HG03442 (cell line): ENCODE measurements at regions not wholly inside any gene's neighbourhood (a gene's known extent, or its start where the extent isn't known, plus 50 kb on each side); places are given as distances from the start of the nearest gene placed in this dataset.

Experiments
- ATAC-seq: cut with Tn5 transposase; IDR thresholded peaks from one replicate; pipeline ENCODE4 v1.9.1; 2021; ENCODE audit warnings: mild to moderate bottlenecking, moderate library complexity; ENCODE audit not compliant: unreplicated experiment

DNA sequence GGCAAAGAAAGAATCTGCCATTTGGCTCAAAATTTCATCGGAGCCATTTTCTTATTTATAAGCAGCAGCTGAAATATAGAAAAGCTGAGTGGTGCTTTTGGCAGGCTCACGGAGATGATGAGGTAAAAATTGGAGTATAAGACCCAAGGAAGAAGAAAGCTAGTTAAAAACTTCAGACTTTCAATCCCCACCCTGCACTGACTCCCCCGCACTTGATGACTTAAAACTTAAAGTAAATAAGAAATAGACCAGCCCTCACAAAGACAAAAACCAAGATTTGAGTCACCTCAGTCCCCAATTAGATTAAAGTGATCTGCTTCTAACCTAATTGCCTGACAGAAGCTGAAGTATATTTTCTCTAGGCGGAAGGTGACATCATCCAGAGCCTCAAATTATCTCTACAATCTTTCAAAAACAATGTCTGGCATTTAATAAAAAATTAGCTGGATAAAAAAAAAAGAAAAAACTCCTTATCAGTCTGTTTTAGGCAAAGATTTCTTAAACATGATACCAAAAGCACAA is 124.0 kb upstream of the PJA2 start:
- ATAC-seq, result no peak

DNA sequence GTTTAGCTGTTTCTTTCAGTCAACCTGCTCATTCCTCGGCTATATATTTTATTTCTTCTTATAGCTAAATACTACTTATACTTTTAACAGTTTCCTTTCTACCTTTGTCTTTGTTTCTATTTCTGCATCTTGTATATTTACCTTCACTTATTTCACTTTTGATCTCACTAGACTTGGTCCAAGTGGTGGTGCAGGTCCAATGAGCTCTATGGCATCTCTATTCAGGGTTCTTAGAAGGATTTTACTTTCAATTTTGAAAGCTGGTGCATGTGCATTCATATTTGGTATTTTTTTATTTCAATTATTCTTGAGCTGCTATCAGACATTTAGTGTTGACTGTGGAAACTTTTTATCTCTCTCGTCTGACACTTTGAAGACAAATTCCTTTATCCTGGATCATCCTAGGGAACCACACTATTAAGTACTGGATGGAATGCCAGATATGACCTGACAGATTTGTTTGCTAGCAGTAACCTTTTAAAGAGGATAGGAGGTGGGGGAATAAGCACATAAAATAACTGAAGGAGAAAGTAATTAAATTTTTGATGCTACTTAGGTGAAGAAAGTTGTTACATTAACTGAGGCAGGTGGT is 123.1 kb upstream of the PJA2 start:
- no peak for ATAC-seq

DNA sequence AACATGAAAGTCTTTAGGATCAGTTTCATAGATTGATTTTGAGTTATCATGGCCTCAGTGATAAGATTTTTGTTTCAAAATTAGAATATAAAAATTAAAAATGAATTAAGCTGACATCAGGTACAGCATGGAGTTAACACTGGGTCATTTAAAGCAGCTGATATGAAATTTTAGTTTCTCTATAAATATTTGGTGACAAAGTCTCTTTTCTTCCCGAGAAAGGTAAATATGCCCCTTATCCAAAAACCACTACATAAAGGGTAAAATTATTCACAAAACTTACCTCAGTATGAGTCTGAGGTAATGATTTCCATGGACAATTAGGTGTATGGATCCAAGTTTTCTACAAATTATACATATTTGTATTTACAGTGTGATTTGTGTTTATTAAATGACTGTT is 121.5 kb upstream of the PJA2 start:
- no peak for ATAC-seq

DNA sequence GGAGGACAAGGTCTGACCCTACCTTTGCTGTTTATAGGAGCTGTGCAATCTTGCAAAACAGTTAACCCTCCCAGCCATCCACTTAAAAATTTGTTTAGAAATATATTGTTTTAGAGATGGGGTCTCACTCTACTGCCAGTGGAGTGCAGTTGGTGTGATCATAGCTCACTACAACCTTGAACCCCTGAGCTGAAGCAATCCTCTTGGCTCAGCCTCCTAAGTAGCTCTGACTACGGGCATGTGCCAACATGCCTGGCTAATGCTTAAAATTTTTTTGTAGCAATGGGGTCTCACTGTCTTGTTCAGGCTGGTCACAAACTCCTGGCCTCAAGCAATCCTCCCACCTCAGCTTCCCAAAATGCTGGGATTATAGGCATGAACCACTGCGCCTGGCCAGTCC is 120.2 kb upstream of the PJA2 start:
- no peak for ATAC-seq

DNA sequence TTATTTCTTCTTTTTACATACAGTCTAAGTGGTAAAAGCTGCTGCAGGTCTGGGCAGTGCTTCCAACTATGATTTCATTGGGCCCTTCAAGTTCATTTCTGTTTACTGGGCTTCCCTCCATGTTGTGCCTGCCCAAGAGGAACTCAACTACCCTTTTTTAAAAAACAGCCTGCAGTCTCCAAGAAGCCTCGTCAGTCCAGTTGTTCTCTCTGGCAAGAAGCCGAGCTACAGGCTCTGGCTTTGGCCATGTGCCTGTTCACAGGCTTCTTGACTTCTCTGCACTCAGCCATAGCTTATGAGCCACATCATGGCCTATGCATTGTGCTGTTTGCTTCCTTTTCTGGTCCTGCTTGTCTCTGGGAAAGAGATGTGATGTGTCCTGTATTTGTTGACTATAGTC is 119.7 kb upstream of the PJA2 start:
- ATAC-seq, result no peak

DNA sequence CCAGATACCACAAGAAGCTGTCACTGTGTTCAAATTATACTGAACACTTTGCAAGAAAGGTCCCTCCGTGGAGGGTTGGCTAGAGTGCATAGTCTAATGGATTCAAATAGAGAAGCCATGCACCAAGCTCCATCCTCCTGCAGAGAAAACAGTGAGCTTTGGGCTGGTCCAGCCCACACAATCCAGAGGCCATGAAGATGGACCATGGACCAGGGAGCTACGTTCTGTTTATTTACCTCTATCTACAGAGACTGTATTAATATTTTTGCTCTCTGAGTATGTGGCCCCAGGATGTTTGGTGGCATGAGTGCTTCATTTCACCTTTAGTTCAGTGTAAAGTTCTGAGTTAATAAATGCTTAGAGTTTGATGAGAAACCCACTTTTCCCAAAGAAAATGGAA is 114.8 kb upstream of the PJA2 start:
- no peak for ATAC-seq

DNA sequence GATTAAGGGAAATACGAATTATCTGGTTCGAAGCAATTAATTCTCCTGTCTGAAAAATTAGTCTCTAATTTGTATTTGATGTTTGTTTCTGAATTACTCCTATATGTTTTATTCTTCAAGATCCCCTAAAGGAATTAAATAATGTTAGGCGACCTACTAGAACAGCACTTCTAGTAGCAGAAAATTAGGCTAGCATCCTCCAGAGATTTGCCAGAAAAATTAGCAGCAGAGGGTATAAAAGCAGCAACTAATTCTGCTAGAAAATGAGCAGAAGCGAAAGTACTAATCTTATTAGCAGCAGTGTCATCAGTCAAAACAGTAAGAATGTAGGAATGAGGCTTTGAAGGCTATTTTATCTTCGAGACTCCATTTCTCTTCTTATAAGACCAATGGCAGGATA is 114.3 kb upstream of the PJA2 start:
- ATAC-seq, result no peak

DNA sequence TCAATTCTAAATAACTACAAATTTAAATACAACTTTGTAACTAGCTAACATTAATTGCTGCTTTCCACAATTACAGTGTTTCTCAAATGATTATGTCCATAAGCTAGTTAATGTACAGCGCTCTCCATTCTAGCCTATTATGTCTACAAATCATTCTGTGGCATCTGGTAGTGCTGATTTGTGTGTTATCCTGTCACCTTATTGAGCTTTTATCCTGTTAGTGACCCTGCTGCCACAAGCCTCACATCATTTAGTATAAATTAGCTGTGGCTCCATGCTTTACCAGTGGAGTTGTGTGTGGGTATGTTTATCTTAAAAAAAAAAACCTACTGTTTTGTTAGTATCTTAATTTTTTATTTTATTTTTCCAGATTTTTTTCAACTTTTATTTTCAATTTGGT is 112.6 kb upstream of the PJA2 start:
- no peak for ATAC-seq

DNA sequence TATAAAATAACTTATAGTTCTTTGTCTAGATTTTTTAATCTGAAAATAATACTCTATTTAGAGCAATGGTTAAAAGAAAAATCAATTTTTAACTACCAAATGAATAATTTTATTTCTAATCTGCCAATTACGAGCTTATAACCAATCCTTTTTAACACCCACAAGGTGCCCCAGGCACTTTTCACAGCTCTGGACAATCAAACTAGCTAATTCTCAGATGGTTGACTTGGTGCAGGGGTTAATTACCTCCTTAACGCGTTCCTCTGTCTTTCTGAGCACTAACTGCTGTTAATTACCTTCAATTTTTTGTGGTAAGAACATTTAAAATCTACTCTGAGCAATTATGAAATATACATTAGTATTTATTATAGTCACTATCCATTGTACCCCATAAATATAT is 109.6 kb upstream of the PJA2 start:
- ATAC-seq, result no peak

DNA sequence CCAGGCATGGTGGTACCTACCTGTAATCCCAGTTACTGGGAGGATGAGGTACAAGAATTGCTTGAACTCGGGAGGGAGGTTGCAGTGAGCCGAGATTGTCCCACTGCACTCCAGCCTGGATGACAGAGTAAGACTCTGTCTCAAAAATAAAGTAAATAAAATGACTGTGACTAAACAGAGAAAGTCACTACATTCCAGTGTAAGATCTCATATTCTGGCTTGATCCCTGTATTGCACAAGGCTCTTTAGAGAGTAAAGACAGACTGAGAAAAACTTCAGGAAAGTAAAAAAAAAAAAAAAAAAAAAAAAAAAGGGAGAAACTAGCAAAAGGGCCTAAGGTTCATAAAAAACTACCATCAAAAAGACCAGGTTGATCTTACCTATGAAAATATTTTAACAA is 106.6 kb upstream of the PJA2 start:
- ATAC-seq, result no peak

DNA sequence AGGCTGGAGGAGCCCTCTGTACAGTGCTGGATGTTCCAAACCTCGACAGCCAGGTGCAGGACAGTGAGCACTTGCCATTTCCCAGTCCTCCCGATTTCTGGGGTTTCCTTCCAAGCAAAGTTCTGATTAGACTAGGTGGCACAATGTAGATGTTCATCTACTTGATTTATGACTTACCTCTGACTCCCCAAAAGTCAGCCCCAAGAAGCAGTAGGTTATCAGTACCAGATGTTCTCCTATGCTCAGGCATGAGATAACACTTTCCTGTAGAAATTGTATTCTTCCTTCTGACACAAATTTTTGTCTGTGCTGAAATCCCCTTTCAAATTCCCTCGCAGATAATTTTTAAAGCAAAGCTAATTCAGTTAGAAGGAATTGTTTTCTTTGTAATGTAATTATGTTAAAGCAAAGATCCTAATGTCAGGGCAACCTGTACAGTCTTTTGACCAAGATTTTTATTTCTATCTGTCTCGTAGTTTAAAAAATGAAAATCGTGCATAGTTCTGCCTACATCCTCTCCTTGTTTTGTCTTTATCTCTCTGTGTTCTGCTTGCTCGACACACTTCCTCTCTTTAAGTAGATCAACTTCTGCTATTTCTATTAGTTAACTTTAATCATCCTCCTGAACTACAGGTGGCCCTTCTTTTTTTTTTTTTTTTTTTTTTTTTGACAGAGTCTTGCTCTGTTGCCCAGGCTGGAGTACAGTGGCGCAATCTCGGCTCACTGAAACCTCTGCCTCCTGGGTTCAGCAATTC is 102.4 kb upstream of the PJA2 start:
- ATAC-seq, result no peak

DNA sequence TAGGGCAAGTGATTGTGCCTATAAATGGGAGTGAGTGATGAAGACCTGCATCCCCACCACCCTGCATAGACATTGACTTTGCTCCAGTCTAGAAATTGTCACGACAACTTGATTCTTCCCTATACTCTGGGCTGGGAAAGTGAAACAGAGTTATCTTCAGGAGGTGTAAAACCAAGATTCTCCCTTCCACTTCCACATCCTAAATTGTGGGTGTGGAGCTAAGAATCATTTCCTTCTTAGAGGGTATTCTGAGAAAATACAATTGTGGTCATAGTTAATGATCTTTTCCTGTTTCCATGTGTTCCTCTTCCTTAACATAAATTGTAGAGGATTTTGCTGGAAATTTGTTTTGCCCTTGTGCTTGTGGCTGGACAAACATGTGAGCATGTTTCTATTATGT is 96.8 kb upstream of the PJA2 start:
- no peak for ATAC-seq

DNA sequence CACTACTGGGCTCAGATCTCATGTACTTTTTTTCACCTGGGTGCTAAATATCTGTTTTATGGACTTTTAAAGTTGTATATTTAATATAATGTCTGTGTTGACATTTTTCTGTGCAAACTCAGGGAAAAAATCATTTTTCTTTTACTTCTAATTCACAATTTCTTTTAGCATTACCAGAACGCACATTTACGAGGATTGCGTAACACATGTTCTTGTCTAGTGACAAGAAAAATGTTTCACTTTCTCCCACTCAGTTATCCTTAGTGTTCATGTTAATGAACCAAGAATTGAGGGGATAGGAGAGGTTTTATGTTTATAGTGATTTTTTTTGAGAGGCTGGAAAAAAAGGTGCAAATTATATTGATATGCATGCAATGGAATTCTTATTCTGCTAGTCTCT is 86.3 kb upstream of the PJA2 start:
- no peak for ATAC-seq

DNA sequence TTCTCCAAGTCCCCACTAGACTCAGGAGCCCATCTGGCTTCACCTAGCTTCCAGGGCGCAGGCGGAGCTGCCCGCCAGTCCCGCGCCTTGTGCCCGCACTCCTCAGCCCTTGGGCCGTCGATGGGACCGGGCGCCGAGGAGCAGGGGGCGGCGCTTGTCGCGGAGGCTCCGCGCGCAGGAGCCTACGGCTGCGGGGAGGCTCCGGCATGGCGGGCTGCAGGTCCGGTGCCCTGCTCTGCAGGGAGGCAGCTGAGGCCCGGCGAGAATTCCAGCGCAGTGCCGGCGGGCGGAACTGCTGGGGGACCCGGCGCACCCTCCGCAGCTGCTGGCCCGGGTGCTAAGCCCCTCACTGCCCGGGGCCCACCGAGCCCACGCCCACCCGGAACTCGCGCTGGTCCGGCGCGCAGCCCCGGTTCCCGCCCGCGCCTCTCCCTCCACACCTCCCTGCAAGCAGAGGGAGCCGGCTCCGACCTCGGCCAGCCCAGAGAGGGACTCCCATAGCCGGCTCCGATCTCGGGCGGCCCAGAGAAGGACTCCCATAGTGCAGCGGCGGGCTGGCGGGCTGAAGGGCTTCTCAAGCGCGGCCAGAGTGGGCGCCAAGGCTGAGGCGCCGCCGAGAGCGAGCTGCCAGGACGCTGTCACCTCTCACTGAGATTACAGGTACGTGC is 78.1 kb upstream of the PJA2 start:
- no peak for ATAC-seq

DNA sequence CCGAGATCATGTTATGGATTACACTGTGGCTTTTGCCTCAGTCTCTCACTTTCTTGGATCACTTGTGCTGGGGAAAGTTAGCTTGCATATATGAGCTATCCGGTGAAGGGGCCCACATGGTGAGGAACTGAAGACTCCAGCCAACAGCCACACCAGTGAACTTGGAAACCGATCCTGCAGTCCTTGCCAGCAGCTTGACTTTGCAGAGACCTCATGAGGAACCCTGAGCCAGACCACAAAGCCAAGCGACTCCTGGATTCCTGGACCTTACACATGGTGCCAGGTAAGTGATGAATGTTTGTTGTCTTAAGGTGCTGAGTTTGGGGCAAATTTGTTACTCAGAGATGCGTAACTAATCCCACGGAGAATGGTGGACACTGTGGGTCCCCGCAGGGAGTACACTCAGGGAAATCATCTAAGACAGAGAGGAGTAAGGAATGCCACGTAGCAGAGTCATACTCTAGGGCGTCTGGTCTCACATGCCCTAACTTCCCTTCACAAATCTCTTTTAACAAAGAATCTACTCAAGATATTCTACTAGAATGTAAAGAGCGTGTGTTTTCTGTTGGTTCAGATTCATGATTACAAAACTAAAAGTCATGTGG is 76.5 kb upstream of the PJA2 start:
- no peak for ATAC-seq

DNA sequence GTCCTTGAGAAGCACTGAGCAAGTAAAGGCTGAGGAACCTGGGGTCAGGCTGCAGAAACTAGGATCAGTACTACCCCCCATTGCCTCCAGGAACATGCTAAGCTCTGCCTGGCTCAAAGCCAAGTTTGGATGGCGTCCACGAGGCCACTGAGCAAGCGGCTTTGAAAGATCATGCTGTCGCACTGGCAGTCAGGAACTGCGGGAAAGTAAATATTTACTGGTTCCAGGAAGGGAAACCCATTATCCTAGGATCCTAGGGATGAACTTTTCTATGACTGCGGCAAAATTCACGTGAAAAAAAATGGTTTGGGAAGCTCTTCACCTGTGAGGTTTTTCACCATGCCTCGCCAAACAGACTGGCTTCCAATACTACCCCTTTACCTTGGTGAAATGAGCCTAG is 75.3 kb upstream of the PJA2 start:
- ATAC-seq, result no peak

DNA sequence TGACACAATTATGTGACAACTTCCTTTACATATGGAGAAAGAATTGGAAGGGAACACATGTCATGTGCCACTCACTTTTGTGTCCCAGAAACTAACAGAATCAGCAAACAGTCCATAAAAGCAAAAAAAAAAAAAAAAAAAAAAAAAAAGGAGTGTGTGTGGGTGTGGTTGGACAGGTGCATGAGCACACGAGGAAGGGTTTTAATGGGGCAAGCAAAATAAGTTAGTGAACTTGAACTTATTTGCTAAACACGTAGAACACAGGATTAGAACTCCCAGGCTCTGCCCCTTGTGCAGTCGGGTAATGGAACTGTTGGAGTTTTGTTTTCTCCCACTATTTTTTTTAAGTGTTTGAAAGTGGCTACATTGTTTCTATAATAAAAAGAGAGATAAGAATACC is 74.8 kb upstream of the PJA2 start:
- no peak for ATAC-seq

DNA sequence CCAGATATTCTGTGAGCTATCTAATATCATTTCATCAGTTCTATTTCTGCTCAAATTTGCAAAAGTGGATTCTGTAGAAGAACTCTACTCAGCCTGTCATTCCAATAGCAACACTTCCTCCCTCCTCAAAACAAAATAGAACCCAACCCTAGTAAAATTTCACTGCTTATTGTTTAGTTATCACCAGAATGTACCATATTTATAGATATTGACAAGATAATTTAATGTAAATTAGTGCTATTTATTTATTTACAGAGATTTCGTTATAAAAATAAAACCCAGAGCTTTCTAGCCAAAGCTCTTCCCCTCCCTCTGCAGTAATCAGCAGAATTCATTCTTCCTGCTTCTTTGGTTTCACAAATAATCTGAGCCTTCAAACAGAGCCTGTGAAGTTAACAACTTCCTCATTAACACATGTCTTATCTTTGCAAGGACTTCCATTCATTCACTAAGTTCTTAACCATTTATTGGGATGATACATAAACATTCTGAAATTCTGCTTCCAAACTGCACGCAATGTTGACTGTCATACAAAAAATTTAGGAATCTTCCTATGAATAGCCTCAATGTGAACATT is 73.7 kb upstream of the PJA2 start:
- no peak for ATAC-seq

DNA sequence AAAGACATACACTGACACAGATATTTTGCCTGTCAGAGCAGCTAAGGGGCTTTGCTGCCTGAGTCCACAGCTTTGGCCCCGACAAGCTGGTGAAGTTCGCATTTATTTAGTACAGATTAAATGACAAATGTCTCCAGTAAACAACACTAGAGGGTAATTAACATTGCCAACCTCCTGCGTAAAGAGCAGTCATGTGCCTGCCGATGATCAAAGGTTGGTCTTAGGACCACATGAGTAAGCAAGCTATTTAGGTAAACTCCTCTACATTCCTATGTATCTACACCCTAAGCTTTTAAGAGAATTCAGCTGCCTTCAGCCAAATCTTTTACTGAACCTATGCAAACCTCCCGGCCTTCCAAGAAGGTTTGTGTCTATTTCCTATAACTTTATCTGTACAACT is 73.0 kb upstream of the PJA2 start:
- no peak for ATAC-seq

DNA sequence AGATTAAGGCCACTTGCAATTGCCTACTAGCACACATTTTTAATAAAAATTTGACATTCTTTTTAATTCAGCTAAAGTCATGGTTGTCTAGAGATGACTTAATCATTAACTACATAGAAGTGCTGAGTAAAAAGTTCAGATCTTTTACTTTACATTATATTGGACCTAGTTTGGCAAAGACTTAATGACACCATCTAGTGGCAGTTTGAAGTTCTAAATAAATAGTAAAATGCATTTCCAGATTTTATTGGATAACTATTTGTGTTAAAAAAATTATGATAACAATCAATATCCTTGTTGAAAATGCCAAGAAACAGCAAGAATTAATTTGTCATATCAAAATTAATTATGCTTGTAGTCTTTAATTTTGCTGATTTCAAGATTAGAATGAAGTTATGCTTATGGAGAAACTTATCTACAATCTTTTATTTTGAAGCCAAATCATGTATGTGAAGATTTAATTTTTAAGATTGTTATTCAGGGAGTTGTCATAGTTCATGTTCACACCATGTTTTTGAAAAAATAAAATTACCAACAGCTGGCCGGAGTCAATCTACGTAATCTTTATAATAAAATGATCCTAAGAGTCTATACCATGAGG is 69.6 kb upstream of the PJA2 start:
- no peak for ATAC-seq

DNA sequence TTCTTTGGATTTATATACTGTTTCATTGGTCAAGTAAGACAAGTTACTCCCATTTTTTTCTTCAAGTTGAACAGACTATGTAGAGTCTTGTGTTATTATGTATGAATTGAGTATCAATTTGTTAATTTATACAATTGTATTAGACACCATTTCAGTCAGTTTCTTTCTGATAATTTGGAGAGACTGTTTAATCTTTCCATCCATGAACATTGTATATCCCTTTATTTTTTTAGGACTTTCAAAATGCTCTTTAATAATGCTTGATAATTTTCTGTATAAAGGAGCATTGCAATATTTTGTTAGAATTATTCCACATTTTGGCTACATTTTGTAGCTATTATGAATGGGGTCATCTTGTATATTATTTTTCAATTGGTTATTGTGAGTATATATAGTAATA is 69.1 kb upstream of the PJA2 start:
- ATAC-seq, result no peak
